GM18498 (cell line): ENCODE measurements at regions not wholly inside any gene's neighbourhood (a gene's known extent, or its start where the extent isn't known, plus 50 kb on each side); places are given as distances from the start of the nearest gene placed in this dataset.

Source experiments
- ATAC-seq: cut with Tn5 transposase; IDR thresholded peaks from one replicate; pipeline ENCODE4 v1.9.1; 2021; ENCODE audit warnings: mild to moderate bottlenecking, moderate library complexity; ENCODE audit not compliant: unreplicated experiment

DNA sequence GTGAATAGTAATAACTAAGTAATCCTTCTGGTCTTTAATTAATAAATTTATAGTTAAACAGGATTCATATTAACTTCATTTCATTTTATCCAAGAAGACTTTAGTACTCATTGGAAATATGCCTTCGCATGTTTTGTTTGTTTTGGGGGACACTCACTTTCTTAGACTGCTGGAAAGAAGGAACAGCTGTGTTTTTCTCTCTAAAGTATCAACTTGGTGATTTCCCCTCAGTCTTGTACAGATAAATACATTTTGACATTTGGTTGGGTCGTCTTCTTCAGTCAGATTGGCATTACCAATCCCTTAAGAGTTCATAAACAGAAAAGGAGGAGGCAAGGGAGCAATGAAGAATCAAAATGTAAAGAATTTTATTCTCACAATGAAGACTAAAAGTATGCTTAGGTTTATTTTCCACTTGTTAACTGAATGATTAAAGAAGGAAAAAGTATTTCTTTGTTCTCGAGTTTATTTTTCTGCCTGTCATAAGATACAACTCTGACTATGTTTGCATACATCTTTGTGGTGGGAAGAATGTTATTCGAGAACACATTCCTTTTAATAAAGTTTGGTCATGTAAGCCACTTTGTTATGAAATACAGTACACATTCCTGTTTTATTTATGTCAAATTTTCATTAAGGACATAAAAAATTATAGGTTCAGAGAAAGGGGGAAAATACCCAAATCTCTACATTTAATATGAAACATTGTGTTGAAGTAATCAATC lies 140.2 kb downstream of the GMNC start:
- no peak for ATAC-seq

GRCh38 chr3:190721330-190721729 lies 141.2 kb downstream of the GMNC start:
- peak; percentile 94 for ATAC-seq

DNA sequence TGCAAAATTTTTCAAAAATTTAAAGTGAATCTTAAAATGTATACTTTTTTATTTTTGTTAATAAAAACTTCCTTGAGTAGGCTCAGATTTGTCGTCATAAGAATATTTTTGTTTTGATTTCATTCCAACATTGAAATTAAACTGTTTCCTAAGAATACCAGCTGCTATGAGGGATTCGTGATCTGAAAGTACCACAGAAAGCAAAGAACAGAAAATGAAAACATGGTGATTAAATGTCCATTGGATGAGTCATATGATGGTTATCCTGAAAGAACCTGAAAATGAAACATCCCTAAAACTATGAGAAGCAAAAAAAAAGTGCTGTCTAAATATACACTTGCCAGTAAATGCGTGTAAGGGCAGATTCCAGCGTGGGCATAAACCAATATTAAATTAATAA lies 143.8 kb downstream of the GMNC start:
- ATAC-seq = no peak

DNA sequence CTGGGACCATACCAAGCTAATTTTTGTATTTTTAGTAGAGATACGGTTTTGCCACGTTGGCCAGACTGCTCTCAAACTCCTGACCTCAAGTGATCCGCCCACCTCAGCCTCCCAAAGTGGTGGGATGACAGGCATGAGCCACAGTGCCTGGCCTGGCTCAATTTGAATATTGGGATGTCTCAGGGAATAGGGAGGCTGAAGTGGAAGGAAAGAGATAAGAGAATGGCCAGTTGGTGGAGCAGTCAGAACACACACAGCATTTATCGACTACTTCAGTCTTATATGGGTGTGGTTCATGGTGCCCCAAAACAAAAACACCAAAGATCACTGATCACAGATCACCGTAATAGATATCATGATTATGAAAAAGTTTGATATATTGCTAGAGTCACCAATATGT lies 144.4 kb downstream of the GMNC start:
- no peak for ATAC-seq

- ATAC-seq = no peak
These were observed 145.5 kb downstream of the GMNC start for GRCh38 chr3:190716961-190717360.

DNA sequence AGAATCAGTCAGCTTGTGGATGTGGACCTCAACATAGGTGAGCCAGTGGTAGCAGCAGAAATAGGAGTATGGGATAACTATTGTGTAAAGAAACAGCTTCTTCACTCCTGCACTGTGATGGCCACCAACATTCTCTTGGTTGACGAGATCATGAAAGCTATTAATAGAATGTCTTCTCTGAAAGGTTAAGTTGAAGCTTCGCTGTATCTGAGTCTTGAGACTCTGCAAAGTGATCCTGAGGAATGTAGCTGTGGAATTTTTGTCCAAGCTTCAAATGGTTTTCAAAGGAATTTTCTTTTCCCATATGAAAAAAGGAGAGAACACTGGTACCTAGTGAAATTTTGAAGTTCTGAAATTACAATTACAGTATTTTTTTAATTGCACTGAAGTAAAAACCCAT lies 146.3 kb downstream of the GMNC start:
- no peak for ATAC-seq

- ATAC-seq = no peak
These were observed 151.8 kb downstream of the GMNC start for GRCh38 chr3:190710723-190711122.

DNA sequence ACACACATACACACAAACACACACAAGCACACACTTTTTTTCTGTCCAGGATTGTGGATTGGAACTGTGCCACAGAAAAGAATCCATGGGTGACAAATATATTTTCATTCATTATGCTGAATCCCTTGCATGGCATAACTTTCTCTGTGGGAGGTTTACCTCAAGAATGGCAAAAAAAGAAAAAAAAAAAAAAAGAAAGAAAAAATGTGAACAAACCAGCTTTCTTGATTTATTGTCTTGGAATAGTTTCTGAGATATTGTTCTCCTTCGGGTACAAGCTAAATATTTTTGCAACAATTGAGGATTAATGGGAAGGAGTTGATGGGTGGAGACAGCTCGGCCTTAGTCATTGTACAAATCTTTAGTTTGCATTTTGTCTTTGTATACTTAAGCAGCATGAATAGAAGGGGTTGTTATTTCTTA lies 153.1 kb downstream of the GMNC start:
- ATAC-seq = no peak
